ENCODE measurements at regions not wholly inside any gene's neighbourhood (a gene's known extent, or its start where the extent isn't known, plus 50 kb on each side); places are given as distances from the start of the nearest gene placed in this dataset.
"Not testable (repeated sequence)": the region's sequence is repeated elsewhere in the genome, so short reads cannot be mapped to it uniquely, and the experiment has no call there.

- DNase-seq (ENCODE audit: low spot score): no peak
- Histone ChIP-seq H3K27ac (no peak overlapping the region), H3K4me3 (no peak overlapping the region)
- TF ChIP-seq, protein P1, sequence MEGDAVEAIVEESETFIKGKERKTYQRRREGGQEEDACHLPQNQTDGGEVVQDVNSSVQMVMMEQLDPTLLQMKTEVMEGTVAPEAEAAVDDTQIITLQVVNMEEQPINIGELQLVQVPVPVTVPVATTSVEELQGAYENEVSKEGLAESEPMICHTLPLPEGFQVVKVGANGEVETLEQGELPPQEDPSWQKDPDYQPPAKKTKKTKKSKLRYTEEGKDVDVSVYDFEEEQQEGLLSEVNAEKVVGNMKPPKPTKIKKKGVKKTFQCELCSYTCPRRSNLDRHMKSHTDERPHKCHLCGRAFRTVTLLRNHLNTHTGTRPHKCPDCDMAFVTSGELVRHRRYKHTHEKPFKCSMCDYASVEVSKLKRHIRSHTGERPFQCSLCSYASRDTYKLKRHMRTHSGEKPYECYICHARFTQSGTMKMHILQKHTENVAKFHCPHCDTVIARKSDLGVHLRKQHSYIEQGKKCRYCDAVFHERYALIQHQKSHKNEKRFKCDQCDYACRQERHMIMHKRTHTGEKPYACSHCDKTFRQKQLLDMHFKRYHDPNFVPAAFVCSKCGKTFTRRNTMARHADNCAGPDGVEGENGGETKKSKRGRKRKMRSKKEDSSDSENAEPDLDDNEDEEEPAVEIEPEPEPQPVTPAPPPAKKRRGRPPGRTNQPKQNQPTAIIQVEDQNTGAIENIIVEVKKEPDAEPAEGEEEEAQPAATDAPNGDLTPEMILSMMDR (IDR thresholded peaks at IDR 0.05): no peak
Observed at GRCh38 chr6:137638926-137639706, 144.9 kb upstream of the OLIG3 start.

DNA sequence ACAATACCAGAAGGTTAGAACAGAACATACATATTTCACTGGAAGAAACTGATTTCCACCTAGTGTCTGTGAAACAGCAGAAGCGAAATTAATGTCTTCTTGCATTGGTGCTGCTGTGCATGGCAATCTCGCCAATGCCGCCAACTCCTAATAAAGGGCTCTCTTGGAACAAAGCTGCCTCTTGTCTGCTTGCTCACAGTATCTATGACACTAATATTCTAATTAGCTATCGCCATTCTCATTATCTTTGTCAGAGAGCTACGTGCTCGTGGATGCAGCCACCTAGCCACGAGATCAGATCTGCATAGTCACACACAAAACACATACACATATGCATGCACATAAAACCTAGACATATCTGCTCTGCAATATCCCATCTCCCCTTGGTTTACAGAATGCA, 145.9 kb upstream of the OLIG3 start:
- Histone ChIP-seq H3K27ac (no peak overlapping the region), H3K4me3 (no peak overlapping the region)
- TF ChIP-seq, protein P1 (IDR thresholded peaks at IDR 0.05): no peak
- no peak for DNase-seq (ENCODE audit: low spot score)

DNA sequence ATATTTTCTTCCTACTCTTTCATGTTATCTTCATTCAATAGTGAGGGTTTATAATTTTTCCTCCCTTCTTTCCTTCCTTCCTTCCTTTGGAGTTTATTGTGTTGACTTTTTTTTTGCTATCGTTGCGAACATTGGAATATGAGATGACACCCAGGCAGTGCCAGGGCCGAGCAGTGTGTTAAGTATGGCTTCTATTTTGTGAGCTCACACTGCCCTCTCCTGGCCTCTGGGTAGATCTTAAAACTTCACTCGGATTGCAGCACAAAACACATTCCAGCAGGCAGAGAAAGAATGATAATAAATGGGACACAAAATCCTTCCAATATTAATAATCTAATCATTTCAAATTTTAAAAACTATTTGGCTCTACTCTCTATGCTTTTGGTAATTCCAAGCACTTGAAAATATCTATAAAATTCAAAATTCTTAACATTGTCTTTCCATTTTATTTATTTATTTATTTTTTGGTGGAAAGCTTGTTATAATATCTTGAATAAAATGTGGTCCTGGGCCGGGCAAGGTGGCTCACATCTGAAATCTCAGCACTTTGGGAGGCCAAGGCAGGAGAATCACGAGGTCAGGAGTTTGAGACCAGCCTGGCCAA, 147.4 kb upstream of the OLIG3 start:
- Histone ChIP-seq H3K27ac (no peak overlapping the region), H3K4me3 (no peak overlapping the region)
- TF ChIP-seq, protein P1 (IDR thresholded peaks at IDR 0.05): no peak
- no peak for DNase-seq (ENCODE audit: low spot score)

DNA sequence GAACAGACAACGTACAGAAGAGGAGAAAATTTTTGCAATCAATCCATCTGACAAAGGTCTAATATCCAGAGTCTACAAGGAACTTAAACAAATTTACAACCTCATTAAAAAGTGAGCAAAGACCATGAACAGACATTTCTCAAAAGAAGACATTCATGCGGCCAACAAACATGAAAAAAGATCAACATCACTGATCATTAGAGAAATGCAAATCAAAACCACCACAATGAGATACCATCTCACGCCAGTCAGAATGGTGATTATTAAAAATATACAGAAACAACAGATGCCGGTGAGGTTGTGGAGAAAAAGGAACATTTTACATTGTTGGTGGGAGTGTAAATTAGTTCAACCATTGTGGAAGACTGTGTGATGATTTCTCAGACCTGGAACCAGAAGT, 149.0 kb upstream of the OLIG3 start:
- H3K27ac ChIP-seq; DNase-seq (ENCODE audit: low spot score); H3K4me3 ChIP-seq: not testable (repeated sequence)

- not testable (repeated sequence) for DNase-seq (ENCODE audit: low spot score); H3K27ac ChIP-seq; H3K4me3 ChIP-seq
Observed at GRCh38 chr6:137643644-137644043, 149.4 kb upstream of the OLIG3 start.

GRCh38 chr6:137645850-137646249, 151.7 kb upstream of the OLIG3 start:
- H3K27ac ChIP-seq: no peak overlapping the region
- TF ChIP-seq, protein P1 (IDR thresholded peaks at IDR 0.05): no peak

DNA sequence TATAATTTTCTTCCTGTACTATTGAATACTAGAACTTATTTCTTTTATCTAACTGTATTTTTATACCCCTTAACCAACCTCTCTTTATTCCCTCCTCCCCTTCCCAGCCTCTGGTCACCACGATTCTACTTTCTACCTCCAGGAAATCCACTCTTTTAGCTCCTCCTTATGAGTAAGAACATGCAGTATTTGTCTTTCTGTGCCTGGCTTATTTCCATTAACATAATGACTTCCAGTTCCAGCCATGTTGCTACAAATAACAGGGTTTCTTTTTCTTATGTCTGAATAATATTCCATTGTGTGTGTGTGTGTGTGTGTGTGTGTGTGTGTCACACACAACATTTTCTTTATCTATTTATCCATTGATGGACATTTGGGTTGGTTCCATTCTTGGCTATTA, 152.3 kb upstream of the OLIG3 start:
- Histone ChIP-seq H3K4me3 (no peak overlapping the region), H3K27ac (no peak overlapping the region)
- TF ChIP-seq, protein P1 (IDR thresholded peaks at IDR 0.05): no peak
- no peak for DNase-seq (ENCODE audit: low spot score)

More at GRCh38 chr6:137645850-137646249, 151.7 kb upstream of the OLIG3 start:
- DNase-seq (ENCODE audit: low spot score): no peak
- H3K4me3 ChIP-seq: no peak overlapping the region

GRCh38 chr6:137647762-137648447, 153.7 kb upstream of the OLIG3 start:
- TF ChIP-seq, protein P1 (IDR thresholded peaks at IDR 0.05): no peak
- no peak overlapping the region for H3K27ac ChIP-seq
- DNase-seq (ENCODE audit: low spot score): no peak
- no peak overlapping the region for H3K4me3 ChIP-seq
